ENCODE measurements at regions not wholly inside any gene's neighbourhood (a gene's known extent, or its start where the extent isn't known, plus 50 kb on each side); places are given as distances from the start of the nearest gene placed in this dataset.

DNA sequence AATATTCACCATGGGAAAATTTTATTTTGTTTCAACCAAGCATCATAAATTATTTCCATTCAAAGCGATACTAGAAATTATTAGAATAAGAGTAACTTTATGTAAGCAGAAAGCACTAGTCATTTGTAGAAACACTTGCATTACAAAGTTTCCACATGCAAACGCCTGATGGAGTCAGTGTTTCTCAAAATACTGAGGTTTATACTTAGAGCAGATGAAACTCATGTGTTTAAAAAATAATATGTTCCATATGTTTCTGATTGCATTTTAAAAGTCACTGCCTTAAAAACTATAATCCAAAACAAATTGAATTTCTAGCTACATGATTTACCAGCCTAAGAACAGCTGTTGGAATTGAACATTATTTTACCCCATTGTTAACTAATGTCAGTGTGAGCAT is 1246.4 kb downstream of the SLC16A7 start:
- Mint-ChIP-seq H3K4me3 (no peak overlapping the region), H3K27me3 (ENCODE audit: low read depth) (no peaks in the 10 kb centered on the region), H3K4me1 (no peaks in the 10 kb centered on the region), H3K9me3 (no peaks in the 10 kb centered on the region), H3K36me3 (ENCODE audit: low read depth) (no peaks in the 10 kb centered on the region), H3K27ac (no peak overlapping the region)
- TF ChIP-seq, protein P1, sequence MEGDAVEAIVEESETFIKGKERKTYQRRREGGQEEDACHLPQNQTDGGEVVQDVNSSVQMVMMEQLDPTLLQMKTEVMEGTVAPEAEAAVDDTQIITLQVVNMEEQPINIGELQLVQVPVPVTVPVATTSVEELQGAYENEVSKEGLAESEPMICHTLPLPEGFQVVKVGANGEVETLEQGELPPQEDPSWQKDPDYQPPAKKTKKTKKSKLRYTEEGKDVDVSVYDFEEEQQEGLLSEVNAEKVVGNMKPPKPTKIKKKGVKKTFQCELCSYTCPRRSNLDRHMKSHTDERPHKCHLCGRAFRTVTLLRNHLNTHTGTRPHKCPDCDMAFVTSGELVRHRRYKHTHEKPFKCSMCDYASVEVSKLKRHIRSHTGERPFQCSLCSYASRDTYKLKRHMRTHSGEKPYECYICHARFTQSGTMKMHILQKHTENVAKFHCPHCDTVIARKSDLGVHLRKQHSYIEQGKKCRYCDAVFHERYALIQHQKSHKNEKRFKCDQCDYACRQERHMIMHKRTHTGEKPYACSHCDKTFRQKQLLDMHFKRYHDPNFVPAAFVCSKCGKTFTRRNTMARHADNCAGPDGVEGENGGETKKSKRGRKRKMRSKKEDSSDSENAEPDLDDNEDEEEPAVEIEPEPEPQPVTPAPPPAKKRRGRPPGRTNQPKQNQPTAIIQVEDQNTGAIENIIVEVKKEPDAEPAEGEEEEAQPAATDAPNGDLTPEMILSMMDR (IDR thresholded peaks at IDR 0.05; ENCODE audit: unreplicated experiment in 3 of 3), result no peak

DNA sequence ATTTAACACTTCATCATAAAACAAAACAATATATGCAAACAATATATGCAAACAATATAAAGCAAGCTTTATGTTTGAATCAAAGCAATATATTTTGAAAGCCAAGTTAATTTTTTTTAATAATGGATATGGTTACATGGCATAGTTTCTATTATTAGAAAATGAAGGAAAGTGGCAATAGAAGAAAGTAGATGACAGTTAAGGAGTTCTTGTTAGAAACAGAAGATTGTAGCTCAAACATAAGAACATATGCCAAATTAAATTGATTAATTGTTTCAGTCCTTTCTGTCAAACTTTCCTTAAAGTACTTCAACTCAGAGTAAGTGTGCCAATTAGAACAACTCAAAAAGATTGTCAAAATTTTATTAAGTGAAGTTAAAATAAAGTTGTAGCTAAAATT is 1248.3 kb downstream of the SLC16A7 start:
- Mint-ChIP-seq H3K4me1 (no peaks in the 10 kb centered on the region), H3K9me3 (no peaks in the 10 kb centered on the region), H3K27ac (no peak overlapping the region), H3K27me3 (ENCODE audit: low read depth) (no peaks in the 10 kb centered on the region), H3K4me3 (no peak overlapping the region), H3K36me3 (ENCODE audit: low read depth) (no peaks in the 10 kb centered on the region)
- TF ChIP-seq, protein P1 (IDR thresholded peaks at IDR 0.05; ENCODE audit: unreplicated experiment in 3 of 3), result no peak

DNA sequence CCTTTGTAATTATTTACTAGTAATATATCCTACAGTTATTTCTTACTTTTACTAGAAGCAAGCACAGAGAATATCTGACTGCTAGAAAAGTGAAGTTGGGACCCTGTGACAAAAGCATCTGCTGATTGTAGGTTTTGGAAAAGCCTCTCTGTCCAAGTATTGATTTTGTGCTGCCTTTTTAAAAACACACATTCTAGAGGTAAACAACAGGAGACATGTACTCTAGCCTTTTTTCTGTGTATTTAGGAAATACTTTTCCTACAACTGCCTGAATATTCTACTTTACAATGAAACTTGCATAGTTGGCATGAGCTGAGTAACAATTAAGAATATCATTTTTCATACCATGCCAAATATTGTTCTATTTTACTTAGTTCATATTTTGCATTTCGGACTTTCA is 1249.0 kb downstream of the SLC16A7 start:
- Mint-ChIP-seq H3K27ac (no peak overlapping the region), H3K4me1 (no peaks in the 10 kb centered on the region), H3K9me3 (no peaks in the 10 kb centered on the region), H3K4me3 (no peak overlapping the region), H3K36me3 (ENCODE audit: low read depth) (no peaks in the 10 kb centered on the region), H3K27me3 (ENCODE audit: low read depth) (no peaks in the 10 kb centered on the region)
- TF ChIP-seq, protein P1 (IDR thresholded peaks at IDR 0.05; ENCODE audit: unreplicated experiment in 3 of 3), result no peak

DNA sequence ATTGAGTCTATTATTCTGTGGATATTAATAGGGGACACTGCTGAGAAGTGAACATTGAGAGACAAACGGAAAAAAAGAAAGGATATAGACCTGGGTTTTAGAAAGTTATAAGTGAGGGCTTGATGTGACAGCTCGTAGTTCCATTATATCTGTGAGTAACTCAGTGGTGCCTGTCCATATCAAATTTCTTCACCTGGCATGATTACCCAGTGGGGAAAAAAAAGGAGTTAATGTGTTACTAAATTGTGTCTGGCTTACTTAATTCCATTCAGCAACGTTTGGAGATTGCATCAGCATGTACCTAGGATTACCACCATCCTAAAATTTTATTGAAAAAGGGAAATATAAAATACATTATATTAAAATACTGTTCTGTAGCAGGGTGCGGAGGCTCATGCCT is 1249.9 kb downstream of the SLC16A7 start:
- TF ChIP-seq, protein P1 (IDR thresholded peaks at IDR 0.05; ENCODE audit: unreplicated experiment in 3 of 3), result no peak

DNA sequence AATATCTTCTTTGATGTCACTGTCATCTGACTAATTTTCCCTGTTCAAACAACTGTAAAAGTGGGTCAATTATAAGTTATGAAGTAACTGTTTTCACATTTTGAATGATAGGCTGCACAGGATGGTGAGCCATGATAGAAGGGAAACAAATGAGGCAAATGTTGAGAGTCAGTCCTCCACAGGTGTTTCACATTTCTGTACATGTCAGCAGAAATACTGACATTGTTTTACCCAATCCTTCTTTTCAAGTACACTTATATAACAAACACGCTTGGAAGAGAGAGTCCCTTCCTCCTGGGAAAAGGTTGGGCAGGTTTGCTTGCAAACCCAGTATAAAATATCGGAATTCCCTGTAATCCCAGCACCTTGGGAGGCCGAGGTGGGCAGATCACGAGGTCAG is 1251.5 kb downstream of the SLC16A7 start:
- no peak overlapping the region for H3K27ac Mint-ChIP-seq
- H3K4me3 Mint-ChIP-seq, result no peak overlapping the region
- TF ChIP-seq, protein P1 (IDR thresholded peaks at IDR 0.05; ENCODE audit: unreplicated experiment in 3 of 3), result no peak
- no peaks in the 10 kb centered on the region for H3K9me3 Mint-ChIP-seq
- H3K27me3 Mint-ChIP-seq (ENCODE audit: low read depth), result no peaks in the 10 kb centered on the region
- no peaks in the 10 kb centered on the region for H3K36me3 Mint-ChIP-seq (ENCODE audit: low read depth)
- H3K4me1 Mint-ChIP-seq, result no peaks in the 10 kb centered on the region

More for the DNA sequence above, 1249.9 kb downstream of the SLC16A7 start:
- Mint-ChIP-seq H3K27ac (no peak overlapping the region), H3K9me3 (no peaks in the 10 kb centered on the region), H3K4me1 (no peaks in the 10 kb centered on the region), H3K4me3 (no peak overlapping the region), H3K27me3 (ENCODE audit: low read depth) (no peaks in the 10 kb centered on the region), H3K36me3 (ENCODE audit: low read depth) (no peaks in the 10 kb centered on the region)

DNA sequence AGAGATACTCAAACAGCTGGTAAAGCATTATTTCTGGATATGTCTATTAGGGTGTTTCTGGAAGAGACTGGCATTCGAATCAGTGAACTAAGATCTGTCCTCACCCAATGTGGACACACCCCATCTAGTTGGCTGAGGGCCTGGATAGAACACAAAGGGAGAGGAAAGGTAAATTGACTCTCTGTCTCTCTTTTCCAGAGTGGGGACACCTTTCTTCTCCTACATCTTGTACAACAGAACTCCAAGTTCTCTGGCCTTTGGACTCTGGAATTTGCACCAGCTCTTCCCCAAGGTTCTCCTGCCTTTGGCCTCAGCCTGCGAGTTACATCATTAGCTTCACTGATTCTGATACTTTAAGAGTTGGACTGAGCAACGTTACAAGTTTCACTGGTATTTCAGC is 1253.9 kb downstream of the SLC16A7 start:
- Mint-ChIP-seq H3K9me3 (no peaks in the 10 kb centered on the region), H3K27ac (no peak overlapping the region), H3K4me1 (no peaks in the 10 kb centered on the region), H3K27me3 (ENCODE audit: low read depth) (no peaks in the 10 kb centered on the region), H3K4me3 (no peak overlapping the region), H3K36me3 (ENCODE audit: low read depth) (no peaks in the 10 kb centered on the region)
- TF ChIP-seq, protein P1 (IDR thresholded peaks at IDR 0.05; ENCODE audit: unreplicated experiment in 3 of 3), result no peak

All from nephron (organoid).